ENCODE measurements at regions not wholly inside any gene's neighbourhood (a gene's known extent, or its start where the extent isn't known, plus 50 kb on each side); places are given as distances from the start of the nearest gene placed in this dataset.

- TF ChIP-seq CTCF (conservative IDR thresholded peaks at IDR 0.05; ENCODE audit: low read depth in 2 of 2) (no peak), CREB1 (CRISPR knock-in tag; IDR thresholded peaks at IDR 0.05; ENCODE audit: low read depth) (no peak), REST (IDR thresholded peaks at IDR 0.05; ENCODE audit: unreplicated experiment) (no peak)
Measured at GRCh38 chr3:144178607-144179006, 207.0 kb downstream of the DIPK2A start.
